GM10266 (cell line): ENCODE measurements at regions not wholly inside any gene's neighbourhood (a gene's known extent, or its start where the extent isn't known, plus 50 kb on each side); places are given as distances from the start of the nearest gene placed in this dataset.

Experiments used
- DNase-seq: peaks from one replicate; pipeline ENCODE4 v3.0.0; 2012; ENCODE audit errors: extremely low spot score
- CTCF ChIP-seq: IDR thresholded peaks from 2 replicates; pipeline ENCODE4 v1.5.1; 2012; ENCODE audit warnings: mild to moderate bottlenecking, low read depth; ENCODE audit not compliant: control insufficient read depth, insufficient read depth; ENCODE audit errors: missing control alignments

- TF ChIP-seq CTCF, result no peak
- DNase-seq, result no peak
These were observed 318.3 kb downstream of the PCDH10 start for GRCh38 chr4:133467290-133467947.

- DNase-seq, result no peak
These were observed 315.9 kb downstream of the PCDH10 start for GRCh38 chr4:133465022-133465421.

GRCh38 chr4:133464311-133464710 lies 315.2 kb downstream of the PCDH10 start:
- no peak for TF ChIP-seq CTCF
- no peak for DNase-seq

More at GRCh38 chr4:133465022-133465421, 315.9 kb downstream of the PCDH10 start:
- TF ChIP-seq CTCF, result no peak

- no peak for TF ChIP-seq CTCF
- no peak for DNase-seq
These were observed 303.6 kb downstream of the PCDH10 start for GRCh38 chr4:133452678-133453077.

GRCh38 chr4:133450813-133451212 lies 301.7 kb downstream of the PCDH10 start:
- no peak for TF ChIP-seq CTCF
- DNase-seq, result no peak

- no peak for TF ChIP-seq CTCF
- DNase-seq, result no peak
These were observed 291.3 kb downstream of the PCDH10 start for GRCh38 chr4:133440404-133440803.

- DNase-seq, result no peak
- no peak for TF ChIP-seq CTCF
These were observed 290.7 kb downstream of the PCDH10 start for GRCh38 chr4:133439830-133440229.
